GM12865 (cell line): ENCODE measurements at regions not wholly inside any gene's neighbourhood (a gene's known extent, or its start where the extent isn't known, plus 50 kb on each side); places are given as distances from the start of the nearest gene placed in this dataset.
A peak's percentile ranks its signal among the peaks of the same experiment; 100 is the strongest.

ENCODE experiments used
- DNase-seq: peaks from one replicate; pipeline ENCODE4 v3.0.0; 2010; ENCODE audit warnings: low read depth
- H3K4me3 ChIP-seq: 2 replicates; pipeline ENCODE4 v1.5.1; 2011; ENCODE audit warnings: mild to moderate bottlenecking, low read depth, low read length, control low read depth
- TF ChIP-seq, protein P1 (sequence below): IDR thresholded peaks from 2 replicates; pipeline ENCODE4 v1.5.1; 2011; ENCODE audit warnings: low read length, control low read depth, low read depth, inconsistent platforms; ENCODE audit not compliant: insufficient read depth; ENCODE audit errors: missing control alignments

DNA sequence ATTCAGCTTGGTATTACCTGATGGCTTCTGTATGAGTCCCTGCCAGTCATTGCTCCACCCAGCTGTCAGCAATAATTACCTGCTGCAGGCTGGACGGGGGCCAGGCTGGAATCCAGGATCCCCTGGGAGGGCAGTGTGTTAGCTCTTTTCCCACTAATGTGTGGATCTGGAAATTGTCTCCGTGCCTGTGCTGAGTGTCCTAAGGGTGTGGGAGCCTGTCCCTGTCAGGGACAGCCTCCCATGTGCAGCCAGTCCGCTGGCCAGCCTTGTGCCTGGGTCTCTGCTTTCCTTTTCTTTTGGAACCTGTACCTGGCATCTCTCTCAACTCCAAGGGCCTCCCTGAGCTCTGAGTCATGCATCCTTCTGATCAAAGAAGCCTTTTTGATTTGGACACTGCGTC lies 107.2 kb upstream of the SPRED2 start:
- no peak overlapping the region for H3K4me3 ChIP-seq
- no peak for DNase-seq
- TF ChIP-seq, protein P1, sequence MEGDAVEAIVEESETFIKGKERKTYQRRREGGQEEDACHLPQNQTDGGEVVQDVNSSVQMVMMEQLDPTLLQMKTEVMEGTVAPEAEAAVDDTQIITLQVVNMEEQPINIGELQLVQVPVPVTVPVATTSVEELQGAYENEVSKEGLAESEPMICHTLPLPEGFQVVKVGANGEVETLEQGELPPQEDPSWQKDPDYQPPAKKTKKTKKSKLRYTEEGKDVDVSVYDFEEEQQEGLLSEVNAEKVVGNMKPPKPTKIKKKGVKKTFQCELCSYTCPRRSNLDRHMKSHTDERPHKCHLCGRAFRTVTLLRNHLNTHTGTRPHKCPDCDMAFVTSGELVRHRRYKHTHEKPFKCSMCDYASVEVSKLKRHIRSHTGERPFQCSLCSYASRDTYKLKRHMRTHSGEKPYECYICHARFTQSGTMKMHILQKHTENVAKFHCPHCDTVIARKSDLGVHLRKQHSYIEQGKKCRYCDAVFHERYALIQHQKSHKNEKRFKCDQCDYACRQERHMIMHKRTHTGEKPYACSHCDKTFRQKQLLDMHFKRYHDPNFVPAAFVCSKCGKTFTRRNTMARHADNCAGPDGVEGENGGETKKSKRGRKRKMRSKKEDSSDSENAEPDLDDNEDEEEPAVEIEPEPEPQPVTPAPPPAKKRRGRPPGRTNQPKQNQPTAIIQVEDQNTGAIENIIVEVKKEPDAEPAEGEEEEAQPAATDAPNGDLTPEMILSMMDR: no peak

DNA sequence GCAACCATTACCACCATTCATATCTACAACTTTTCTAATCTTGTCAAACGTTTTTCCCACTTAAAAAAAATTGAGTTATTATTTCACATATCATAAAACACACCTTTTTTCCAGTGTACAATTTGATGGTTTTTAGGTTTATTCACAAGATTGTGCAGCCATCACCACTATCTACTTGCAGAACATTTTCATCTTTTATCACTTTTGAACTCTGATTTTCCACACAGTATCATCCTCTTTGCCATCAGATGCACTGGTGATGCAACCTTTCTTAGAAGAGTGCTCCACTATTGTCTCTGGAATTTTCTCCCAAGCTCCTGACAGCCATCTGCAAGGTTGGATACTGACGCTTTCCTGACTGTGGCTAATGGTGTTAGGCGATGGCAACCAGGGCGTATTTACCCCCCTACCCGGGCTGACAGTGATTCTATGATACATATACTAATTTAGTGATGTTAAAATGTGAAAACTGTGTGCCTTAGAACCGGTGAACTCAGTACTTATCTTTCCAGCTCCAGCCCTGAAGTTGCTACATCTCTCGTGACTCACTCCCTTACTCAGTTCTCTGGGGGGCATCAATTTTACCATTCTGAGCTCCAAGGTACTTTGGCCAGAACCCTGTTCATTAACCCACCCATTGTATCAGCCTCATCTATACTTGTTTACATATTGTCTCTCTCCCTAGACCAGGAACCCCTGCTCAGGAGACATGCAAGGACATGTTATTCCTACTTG lies 105.4 kb upstream of the SPRED2 start:
- TF ChIP-seq, protein P1: no peak
- no peak overlapping the region for H3K4me3 ChIP-seq
- no peak for DNase-seq

- H3K4me3 ChIP-seq: no peak overlapping the region
- TF ChIP-seq, protein P1: no peak
- DNase-seq: peak; percentile 73
These were observed 104.2 kb upstream of the SPRED2 start for GRCh38 chr2:65536596-65536995.

DNA sequence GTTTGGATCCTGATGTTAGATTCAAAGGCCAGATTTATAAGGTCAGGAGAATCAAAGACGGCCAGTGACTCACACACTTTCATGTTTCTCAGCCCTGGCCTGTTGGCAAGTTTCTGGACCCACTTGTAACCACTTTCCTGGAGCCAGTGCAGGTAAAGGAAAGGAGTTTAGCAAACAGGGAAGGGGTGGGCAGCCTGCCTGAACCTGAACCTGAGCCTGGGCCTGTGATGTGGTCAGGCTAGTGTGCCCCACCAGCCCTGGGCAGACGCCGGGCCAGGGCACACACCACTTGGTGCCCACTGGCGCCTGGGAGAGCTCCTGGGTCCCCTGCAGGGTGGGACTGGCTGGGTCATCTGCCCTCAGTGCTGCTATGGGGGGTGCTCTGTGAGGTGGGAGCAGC lies 100.5 kb upstream of the SPRED2 start:
- TF ChIP-seq, protein P1: no peak
- no peak overlapping the region for H3K4me3 ChIP-seq
- DNase-seq: no peak

- DNase-seq: no peak
- no peak overlapping the region for H3K4me3 ChIP-seq
- TF ChIP-seq, protein P1: no peak
These were observed 99.9 kb upstream of the SPRED2 start for GRCh38 chr2:65532326-65532725.

GRCh38 chr2:65530547-65531320 lies 98.3 kb upstream of the SPRED2 start:
- no peak for DNase-seq
- no peak overlapping the region for H3K4me3 ChIP-seq
- TF ChIP-seq, protein P1: no peak

GRCh38 chr2:65529419-65529818 lies 97.0 kb upstream of the SPRED2 start:
- no peak for DNase-seq
- H3K4me3 ChIP-seq: no peak overlapping the region
- TF ChIP-seq, protein P1: no peak
